SKM-1 treated with dmso at 0.1 percent for 144 hours (cell line): ENCODE measurements at regions not wholly inside any gene's neighbourhood (a gene's known extent, or its start where the extent isn't known, plus 50 kb on each side); places are given as distances from the start of the nearest gene placed in this dataset.
"Not testable (repeated sequence)": the region's sequence is repeated elsewhere in the genome, so short reads cannot be mapped to it uniquely, and the experiment has no call there.

Experiments used
- DNase-seq: peaks from one replicate; lab custom pipeline; 2025; ENCODE audit not compliant: unreplicated experiment; lab: John Stamatoyannopoulos, UW

DNA sequence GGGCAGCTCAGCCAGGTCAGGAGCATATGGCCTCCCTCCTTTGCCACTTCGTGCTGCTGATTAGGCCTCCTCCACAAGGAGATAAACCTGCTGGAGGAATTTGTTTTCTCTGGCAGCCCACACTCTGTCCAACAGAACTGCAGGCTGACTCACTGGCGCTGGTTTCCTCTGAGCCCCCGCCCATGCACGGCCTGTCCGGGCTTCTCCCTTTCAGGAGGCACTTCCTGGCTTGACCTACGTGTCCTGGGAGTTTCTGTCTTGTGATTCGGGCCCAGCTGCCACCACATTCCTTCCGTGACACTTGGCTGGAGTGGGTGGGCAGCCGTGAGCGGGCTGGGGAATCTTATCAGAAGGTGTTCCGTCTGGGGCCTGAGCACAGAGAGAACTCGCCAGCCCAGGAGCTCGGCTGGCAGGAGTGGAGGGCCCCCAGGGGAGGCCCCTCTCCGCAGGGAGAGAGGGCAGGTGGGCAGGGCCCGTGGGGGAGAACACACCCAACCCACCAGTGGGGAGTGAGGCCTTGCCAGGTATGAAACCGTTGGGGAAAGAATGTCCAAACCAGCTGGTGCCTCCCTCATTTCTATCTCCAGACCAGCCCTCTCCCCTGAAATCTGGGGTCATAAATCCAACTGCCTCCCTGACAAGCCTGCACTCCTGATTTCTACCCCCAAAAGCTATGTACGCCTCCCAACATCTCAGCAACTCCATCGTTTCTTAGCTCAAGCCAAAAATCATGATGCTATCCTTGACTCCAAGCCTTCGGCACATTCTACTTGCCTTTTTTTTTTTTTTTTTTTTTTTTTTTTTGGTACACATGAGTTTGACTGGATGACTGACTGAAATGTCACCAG lies 110.6 kb upstream of the MEF2A start:
- no peak for DNase-seq

DNA sequence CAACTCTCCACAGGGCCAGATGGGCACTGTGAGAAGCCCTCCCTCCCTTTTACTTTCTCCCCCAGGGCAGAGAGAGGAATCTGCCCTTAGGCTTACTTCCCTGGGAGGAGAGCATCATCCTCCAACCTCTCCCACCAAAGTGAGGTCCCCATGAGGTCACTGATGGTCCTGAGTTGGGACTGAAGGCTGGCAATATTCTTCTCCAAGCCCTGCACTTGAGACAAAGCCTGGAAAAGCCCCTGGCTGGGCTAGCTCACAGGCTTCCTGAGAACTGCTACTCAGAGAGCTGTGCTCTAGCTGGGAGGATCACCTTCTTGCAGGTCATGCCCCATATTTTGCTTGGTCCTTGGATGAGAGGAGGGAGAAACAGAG lies 110.0 kb upstream of the MEF2A start:
- DNase-seq: no peak

DNA sequence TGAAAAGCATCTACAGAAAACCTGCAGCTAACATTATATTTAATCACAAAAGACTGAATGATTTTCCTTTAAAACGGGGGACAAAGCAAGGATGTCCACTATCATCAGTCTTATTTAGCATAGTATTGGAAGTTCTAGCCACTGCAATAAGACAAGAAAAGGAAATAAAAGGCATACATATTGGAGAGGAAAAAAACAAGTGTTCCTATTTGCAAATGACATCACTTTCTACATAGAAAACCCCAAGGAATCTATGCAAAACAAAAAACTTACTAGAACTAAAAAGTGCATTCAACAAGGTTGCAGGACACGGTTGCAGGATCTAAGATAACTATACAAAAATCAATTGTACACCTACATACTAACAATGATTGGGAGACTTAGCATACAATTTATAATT lies 101.6 kb upstream of the MEF2A start:
- no peak for DNase-seq

DNA sequence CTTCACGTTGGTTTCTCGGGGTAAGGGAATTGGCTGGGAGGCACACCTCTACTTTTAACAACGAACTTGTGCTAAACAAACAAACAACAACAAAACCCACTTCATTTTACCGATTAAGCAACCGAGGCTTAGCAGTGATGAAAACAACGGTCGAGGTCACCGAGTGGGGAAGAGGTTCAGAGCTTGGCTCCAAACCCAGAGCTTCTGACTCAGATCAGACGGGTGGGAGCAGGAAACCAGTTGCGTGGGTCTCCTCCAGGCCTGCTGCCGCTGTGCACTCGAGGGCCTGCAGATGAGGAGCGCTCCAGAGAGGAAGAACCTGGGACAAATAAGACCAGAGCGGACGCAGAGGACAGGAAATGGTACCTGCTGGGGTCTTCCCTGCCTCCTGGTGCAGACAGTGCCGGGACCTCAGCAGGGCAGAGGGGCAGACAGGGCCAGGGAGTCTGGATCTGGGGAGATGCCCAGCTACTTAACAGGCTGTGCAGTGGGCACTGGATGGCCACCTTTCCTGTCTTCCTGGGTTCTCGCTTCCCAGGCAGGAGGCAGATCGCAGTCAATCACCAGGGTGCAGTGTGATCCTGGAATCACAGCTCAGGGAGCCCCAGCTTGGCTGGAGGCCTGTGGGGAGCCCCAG lies 99.0 kb upstream of the MEF2A start:
- DNase-seq: no peak

DNA sequence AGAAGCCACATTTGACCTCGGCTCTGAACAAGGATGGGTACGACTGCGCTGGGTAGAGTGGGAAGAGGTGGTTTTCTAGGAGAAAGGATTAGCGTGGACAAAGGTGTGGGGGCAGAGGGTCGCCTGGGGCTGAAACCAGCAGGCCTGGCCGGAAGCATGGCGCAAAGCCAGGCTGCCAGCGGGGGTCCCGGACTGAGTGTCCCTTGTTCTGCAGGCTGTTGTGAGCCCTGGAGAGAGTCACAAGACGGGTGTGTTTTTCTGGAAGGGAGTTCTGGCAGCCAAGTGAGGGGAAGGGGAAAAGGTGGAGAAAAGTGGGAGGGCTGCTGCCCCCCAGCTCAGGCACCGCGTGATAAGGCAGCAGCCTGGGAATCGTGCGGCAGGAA lies 98.5 kb upstream of the MEF2A start:
- no peak for DNase-seq

DNA sequence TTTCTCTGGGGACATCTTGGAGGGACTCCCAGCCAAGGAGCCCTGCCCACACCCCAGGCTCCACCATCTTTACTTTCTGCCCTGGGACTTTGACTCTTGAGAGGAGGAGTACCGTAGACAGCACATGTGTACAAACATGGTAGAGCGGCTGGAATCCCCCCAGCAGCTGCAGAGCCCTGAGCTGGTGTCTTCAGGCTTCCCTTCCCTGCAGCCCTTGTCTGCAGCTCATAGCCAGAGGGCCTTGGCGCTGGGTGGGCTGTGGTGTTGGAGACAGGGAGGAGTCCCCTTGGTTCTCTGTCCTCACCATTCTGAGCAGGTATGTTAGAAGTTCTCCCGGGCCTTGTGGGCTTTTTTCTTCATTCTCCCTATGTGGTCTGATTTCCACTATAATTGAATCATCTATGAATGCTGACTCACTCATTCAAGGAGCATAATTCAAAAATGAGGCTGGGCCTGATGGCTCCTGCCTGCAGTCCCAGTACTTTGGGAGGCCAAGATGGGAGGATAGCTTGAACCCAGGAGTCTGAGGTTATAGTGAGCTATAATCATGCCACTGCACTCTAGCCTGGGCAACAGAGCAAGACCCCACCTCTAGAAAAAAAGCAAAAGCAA lies 97.8 kb upstream of the MEF2A start:
- no peak for DNase-seq

DNA sequence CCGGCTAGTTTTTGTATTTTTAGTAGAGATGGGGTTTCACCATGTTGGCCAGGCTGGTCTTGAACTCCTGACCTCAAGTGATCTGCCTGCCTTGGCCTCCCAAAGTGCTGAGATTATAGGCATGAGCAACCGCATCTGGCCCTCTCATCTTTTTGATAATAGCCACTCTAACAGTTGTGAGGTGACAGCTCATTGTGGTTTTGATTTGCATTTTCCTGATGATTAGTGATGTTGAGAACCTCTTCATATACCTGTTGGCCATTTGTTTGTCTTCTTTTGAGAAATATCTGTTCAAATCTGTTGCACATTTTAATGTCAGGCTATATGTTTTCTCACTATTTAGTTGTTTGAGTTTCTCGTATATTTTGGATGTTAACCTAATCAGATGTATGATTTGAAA lies 95.6 kb upstream of the MEF2A start:
- not testable (repeated sequence) for DNase-seq

DNA sequence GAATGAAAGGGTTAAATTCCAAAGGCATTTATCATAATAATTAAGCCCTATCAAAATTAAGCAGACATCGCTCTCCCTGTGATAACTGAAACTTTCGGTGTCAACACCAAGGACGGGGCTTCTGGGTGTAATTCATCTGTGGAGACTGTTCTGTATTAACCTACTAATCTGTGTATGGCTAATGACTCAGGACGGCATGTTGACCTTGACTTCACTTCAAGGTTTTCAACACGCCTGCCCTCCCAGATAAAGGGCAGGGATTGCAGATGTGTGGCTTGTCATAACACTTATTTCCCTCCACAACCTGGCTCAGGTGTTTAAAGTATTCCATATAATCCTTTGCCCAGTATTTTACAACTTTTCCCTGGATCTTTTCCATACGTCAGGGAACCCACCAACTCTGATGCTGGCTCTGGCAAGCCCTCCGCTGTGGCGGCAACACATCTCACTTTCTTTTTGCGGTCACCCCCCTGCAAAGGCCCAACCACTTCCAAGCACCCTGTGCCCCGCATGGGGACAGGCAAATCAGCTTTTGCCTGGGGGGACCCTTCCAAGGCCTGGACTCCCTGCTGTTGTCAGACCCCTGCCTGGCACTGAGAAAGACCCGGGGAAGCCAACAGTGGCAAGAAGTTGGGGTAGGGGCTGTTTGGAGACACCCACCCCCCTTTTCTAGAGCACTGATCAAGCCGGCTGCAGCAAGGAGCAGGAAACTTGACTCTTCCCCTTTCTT lies 93.2 kb upstream of the MEF2A start:
- no peak for DNase-seq

DNA sequence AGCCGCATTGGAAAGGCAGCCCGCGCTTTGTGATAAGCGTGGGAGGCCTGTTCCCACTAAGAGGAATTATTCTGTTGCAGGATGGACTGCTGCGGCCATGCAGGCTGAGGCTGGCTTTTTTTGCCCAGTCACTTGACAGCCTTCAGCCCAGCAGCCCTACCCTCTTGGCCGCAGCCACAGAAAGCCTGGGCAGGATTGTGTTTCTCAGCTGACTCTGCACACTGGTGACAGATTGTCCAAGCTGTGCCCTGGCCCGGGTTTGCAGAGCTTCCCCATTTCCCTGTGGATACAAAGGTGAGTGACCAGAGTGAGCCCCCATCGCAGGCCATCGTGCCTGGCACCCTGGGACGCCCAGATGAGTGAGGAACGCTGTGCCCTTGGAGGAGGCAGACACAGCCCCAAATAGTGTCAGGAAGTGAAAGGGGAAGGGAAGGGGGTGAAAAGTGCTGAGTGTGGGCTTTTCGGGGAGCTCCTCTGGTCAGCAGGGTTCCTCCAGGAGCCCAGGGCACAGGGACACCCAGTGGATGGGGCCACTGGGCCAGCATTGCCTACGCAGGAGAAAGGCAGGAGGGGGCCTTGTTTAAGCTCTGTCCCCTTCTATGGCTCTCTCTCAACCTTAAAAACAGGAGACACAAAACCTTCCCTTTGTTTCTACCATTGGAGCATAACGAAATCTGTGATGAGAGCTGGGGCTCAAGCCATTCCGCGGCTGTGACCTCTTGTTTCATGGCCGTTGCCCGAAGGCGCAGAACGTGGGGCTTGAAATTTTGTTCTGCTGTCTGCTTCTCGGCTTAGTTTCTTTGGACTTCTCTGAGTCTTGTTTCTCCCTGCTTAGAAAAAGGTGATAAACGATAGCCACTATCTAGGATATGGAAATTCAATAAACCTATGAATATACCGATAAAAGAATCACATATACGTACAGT lies 91.5 kb upstream of the MEF2A start:
- no peak for DNase-seq

DNA sequence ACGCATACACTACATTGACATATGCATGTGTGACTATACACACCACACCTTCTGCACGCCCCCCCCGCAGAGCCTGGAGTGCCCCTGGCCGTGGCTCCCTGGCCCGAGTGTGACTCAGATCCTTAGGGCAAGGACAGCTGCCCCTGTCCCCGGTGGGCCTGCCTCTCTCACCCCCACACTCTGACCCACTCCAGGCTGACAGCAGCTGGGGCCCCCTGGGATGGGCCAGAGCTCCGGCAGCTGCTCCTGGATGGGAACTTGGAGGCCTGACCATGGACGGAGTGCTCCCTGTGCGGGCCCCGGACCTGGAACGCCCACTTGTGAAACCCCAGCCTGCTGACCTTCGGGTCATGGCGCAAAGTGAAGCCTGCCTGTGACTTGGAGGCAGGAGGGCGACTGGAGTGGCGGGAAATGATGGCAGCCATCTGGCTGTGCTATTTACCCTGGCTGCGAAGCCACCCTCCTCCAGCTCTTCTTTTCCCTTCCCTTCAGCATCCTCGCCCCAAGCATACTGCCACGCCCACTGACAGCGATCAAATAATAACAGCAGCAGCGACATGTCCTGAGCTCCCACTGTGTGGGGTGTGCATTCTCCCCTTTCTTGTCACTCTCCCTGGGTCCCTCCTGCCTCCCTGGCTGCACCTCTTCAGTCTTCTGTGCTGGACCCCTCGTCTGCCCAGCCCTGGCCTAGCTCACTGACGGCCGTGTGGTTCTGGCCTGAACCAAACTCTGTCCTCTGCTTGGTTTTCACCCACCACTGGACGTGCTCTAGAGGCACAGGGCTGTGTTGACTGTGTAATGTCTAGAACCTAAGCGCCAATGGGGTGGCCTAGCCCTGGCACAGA lies 90.7 kb upstream of the MEF2A start:
- DNase-seq: no peak

DNA sequence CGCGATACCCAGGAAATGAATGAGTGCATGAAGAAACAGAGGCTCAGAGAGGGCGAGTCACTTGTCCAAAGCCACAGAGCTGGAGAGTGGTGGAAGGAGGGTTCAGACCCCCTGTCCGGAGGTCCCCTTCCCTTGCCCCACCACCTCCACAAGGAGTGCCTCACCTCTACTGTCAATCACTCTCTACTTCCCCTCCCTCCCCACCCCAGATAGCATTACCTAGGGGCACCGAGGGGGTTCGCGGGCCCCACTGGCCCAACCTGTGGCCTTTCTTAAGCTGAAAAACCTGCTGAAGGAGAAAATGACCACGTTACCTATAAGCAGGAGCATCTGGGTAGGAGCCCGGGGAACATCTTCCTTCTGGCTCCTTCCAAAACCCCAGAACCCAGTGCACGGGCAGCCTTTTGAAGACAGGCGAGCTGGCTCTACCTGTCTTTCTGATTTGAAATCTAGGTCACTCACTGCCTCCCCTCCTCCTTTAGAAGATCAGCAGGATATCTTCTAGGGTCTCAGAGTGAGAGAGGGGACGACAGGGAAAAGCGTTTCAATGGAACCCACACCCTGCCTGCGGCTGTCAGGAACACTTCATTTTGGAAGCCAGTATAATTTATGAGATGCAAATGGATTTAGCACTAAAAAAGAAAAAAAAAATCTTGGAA lies 89.9 kb upstream of the MEF2A start:
- no peak for DNase-seq

DNA sequence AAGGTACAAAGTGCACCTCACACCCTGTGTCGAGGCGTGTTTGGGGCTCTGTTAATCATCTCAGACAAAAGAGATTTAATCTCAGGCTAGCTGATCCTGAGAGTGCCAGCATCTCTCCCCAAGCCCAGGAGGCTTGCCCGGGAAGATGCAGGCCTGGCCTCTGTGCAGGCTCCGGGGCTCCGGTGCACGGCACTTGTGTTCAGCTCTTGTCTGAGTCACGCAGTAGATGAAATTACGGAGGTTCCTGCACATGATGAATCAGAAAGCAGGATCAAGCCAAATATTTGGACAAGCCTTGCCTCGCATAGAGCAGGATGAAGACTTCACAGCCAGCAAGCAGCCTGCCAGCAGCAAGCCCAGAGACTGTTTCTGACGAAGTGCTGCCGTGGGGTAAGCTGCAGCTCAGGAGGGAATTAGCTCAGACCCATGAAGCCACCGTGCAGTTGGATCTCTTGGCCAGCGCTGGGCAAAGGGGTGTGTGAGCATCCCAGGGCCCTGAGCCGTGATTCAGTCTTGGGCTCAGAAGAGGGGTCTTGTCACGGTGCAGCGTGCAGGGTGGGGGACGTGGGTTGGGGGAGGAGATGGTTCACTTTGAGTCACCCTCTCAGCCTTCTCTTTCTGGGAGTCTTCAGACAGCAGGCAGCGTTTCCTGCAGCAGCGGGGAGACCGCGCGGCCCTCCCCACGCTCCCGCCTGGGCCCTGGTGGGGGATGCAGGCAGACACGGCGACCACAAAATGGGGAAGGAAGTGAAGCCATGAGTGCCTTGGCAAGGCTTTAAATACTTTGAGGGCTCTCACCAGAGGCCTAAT lies 89.2 kb upstream of the MEF2A start:
- peak; percentile 54 for DNase-seq

DNA sequence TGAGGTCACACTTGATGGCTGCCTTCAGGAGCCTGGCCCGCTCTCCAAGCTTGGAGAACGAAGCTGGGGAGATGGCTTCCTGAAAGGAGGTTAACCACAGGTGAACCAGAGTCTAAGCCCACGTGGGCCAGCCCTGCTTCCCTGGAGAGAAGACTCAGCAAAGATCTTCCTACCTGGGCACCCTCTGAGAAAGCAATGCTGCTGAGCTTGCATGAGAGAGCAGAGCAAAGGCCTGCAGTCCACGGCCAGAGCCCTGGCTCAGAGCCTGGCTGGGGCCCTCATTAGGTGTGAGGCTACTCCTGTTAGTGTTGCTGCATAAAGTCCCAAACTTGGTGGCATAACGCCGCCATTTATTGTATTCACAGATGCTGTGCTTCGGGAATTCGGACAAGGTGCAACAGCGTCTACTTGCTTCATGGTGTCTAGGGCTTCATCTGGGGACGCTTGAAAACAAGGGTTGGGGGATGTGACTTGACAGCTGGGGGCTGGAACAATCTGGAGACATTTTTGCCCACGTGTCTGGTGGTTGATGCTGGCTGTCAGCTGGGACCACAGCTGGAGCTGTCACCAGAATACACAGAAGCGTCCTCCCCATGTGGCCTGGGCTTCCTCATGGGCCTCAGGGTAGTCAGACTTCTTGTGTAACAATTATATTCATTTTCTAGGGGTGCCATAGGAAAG lies 87.9 kb upstream of the MEF2A start:
- DNase-seq: no peak

DNA sequence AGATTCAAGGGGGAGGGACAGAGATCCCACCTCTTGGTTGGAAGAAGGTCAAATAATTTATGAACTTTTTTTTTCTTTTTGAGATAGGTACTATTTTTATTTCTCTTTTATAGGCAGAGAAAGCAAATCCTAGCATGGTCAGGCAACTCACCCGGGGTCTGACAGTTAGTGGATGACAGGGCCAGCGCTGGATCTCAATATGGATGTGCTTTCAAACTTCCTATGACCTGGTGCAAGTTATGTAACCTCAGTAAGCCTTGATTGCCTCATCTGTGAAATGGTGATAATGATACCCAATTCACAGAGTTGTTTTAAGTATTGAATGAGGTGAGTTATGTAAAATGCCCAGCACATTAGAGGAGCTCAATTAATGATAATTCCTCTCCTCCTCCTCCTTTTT lies 86.8 kb upstream of the MEF2A start:
- DNase-seq: no peak

DNA sequence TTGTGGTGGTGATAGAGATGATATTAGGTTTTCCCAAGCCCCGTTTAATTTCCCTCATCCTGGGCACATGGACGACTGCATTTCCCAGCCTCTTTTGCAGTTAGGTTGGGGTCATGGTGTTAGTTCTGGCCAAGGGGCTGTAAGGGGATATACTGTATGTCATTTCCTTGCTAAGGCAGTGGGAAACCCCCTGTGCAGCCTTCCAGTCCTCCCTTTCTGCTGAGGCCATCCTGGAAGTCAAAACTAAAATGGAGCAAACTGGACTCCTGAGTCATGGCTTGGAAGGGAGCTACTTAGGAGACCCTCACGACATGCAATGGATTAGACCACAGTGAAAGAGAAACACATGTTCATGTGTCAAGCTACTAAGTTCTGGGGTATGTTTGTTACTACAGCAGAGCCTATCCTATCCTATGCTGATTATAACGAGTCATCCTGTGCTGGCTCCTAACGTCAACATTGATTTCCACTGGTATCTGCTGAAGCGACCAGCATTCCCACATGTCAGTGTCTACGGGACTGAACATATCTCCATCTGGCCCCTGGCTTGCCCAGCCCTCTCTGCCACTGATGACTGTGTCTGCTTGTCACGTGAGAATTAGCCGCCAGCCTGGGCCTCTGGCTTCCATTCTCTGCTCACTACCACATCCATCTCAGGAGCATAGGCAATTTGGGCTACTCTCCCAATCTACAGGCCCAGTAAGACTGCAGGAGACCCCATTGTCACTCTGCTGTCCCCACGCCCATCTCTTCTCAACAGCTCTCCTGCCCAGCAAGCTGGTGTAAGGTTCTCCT lies 85.6 kb upstream of the MEF2A start:
- DNase-seq: no peak

DNA sequence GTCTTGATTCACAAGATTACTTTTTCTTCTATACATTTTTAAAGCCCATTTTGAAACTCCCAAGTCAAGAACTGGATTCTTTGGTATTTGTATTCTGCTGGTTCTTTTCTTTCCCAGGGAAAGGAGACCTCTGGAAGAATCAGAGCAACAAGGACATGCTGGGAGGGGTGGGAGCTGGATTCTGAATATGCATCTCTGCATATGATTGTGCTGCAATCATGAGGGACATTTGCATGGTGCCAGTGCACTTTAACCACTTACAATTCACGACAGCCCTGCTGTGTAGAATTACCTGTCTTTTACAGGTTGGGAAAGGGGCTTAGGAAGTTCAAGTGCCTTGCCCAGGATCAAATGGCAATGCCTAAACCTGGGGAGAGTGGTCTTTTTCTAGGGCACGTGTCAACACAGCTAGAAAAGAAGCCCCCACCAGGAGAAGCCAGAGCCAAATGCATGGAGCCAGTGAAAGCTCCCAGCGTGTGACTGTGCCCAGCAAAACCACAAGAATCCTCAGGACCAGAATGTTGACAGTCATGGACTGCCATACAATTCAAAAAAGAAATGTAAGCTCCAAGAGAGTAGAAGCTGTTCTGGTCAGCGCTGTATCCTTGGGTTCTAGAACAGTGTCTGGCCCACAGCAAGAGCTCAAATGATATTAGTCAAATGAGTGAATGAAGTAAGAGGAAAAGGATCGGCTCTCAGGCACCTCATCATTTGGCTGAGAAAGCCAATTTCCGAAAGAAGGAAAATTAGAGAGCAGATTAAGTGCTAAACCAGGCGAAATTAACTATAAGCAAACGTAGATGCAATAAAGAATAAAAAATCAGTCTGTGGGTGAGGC lies 84.5 kb upstream of the MEF2A start:
- no peak for DNase-seq
